Neutrophil (primary cell): ENCODE measurements at regions not wholly inside any gene's neighbourhood (a gene's known extent, or its start where the extent isn't known, plus 50 kb on each side); places are given as distances from the start of the nearest gene placed in this dataset.
"Not testable (repeated sequence)": the region's sequence is repeated elsewhere in the genome, so short reads cannot be mapped to it uniquely, and the experiment has no call there.

Source experiments
- H3K27ac ChIP-seq: fragments of 200-600 bp; sonication (generic); 2 replicates; pipeline ENCODE4 v1.5.1; 2016; ENCODE audit warnings: mild to moderate bottlenecking, moderate library complexity
- H3K27me3 ChIP-seq: fragments of 200-600 bp; sonication (generic); 2 replicates; pipeline ENCODE4 v1.6.0; 2016; ENCODE audit warnings: mild to moderate bottlenecking
- H3K36me3 ChIP-seq: fragments of 200-600 bp; sonication (generic); 2 replicates; pipeline ENCODE4 v1.5.1; 2017
- H3K4me1 ChIP-seq, 2 experiments: fragments of 200-600 bp in 1 of 2; sonication (generic) in 1 of 2; 1 replicate in 1 of 2; 2 replicates in 1 of 2; pipeline versions ENCODE4 v1.5.1 to v1.6.1; 2013 to 2016; ENCODE audit warnings: low read depth in 1 of 2, low read length in 1 of 2, mild to moderate bottlenecking in 1 of 2, moderate library complexity in 1 of 2; ENCODE audit not compliant: control insufficient read depth in 1 of 2, insufficient read depth in 1 of 2
- H3K4me3 ChIP-seq, 2 experiments: fragments of 200-600 bp in 1 of 2; sonication (generic) in 1 of 2; 1 replicate in 1 of 2; 2 replicates in 1 of 2; pipeline ENCODE4 v1.5.1; 2013 to 2016; ENCODE audit warnings: low read depth in 1 of 2, low read length in 1 of 2, mild to moderate bottlenecking in 1 of 2, moderate library complexity in 1 of 2
- H3K9me3 ChIP-seq: fragments of 200-600 bp; sonication (generic); 2 replicates; pipeline ENCODE4 v1.5.1; 2016
- CTCF ChIP-seq: fragments of 200-600 bp; sonication (generic); IDR thresholded peaks from 2 replicates; pipeline ENCODE4 v1.5.1; 2016; ENCODE audit warnings: antibody characterized with exemption

DNA sequence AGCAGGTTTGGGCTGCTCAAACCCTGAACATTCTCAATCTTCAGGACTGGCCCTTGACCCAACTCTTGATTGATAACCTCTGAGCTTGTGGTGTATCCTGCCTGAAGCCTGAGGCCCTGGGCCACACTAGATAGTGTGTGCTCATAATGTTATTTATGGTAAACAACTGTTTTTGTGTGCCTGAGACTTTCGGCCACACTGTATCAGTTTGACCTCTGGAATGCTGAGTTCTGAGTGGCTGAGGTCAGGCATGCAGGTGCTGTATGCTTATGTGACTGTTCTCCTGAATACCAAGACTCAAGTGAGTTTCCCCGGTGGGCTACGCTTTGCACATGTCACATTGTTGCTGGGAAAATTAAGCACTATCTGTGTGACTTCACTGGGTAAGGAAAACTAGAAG is 82.2 kb upstream of the RMP24 start:
- Histone ChIP-seq H3K9me3 (no peaks in the 10 kb centered on the region), H3K4me3 (no peak overlapping the region), H3K4me1 (no peaks in the 10 kb centered on the region), H3K27me3 (no peaks in the 10 kb centered on the region), H3K36me3 (no peaks in the 10 kb centered on the region), H3K27ac (no peak overlapping the region)
- TF ChIP-seq CTCF = no peak

DNA sequence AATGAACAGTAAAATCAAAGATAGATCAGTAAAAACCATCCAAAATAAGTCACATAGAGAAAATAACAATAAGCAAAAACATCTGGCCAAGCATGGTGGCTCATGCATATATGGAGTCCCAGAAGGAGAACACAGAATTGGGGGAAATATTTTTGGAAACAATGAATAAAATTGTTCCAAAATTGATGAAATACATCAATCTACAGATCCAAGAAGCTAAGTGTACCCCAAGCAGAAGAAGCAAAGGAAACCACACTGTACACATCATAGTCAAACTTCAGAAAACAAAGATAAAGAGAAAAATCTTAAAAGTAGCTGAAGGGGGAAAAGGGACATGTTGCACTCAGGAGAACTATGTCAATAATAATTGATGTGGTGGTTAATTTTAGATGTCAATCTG is 80.4 kb upstream of the RMP24 start:
- TF ChIP-seq CTCF = no peak
- Histone ChIP-seq H3K4me3 (no peak overlapping the region), H3K36me3 (no peaks in the 10 kb centered on the region), H3K9me3 (no peaks in the 10 kb centered on the region), H3K27ac (no peak overlapping the region), H3K27me3 (no peaks in the 10 kb centered on the region), H3K4me1 (no peaks in the 10 kb centered on the region)

DNA sequence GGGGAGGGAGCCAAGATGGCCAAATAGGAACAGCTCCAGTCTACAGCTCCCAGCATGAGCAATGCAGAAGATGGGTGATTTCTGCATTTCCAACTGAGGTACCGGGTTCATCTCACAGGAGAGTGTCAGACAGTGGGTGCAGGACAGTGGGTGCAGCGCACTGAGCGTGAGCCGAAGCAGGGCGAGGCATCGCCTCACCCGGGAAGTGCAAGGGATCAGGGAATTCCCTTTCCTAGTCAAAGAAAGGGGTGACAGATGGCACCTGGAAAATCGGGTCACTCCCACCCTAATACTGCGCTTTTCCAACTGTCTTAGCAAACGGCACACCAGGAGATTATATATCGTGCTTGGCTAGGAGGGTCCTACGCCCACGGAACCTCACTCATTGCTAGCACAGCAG is 75.0 kb upstream of the RMP24 start:
- not testable (repeated sequence) for H3K4me3 ChIP-seq, H3K27me3 ChIP-seq, H3K36me3 ChIP-seq, H3K9me3 ChIP-seq, H3K27ac ChIP-seq, H3K4me1 ChIP-seq

DNA sequence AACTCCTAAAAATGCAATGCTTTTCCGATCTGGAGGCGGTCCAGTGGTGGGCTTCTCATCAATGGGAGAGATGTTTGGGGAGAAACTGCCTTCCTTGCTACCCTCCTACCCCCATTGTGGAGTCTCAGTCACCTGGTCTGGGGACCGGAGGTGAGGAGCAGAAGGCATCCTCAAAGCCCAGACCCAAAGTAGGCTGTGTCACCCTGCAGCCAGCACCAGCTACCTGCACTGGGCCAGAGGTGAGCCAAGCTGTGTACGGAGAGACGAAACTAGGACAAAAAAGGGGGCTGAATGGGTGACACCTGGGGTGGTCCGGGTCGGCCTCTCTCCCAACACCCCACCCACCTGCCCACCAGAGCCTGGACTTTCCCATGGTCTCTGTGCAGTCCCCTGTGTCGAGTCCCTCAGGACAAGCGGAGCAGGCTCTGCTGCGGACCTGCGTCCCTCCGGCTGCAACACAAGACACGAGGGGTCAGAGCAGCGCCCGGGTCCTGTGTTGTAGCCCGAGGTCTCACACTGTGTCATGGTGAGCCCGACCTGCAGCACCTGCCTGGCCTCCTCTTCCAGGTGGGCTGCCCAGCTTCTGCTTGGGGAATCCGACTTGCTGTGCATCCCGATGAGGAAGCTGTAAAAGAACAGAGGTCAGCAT is 68.0 kb upstream of the RMP24 start:
- Histone ChIP-seq H3K27me3 (no peaks in the 10 kb centered on the region), H3K9me3 (no peaks in the 10 kb centered on the region), H3K4me1 (no peaks in the 10 kb centered on the region), H3K27ac (no peak overlapping the region), H3K4me3 (no peak overlapping the region), H3K36me3 (no peaks in the 10 kb centered on the region)
- TF ChIP-seq CTCF = no peak

GRCh38 chr18:35905436-35905835 is 67.0 kb upstream of the RMP24 start:
- no peak overlapping the region for H3K27ac ChIP-seq
- H3K4me3 ChIP-seq = no peak overlapping the region
- no peaks in the 10 kb centered on the region for H3K9me3 ChIP-seq
- no peaks in the 10 kb centered on the region for H3K4me1 ChIP-seq
- no peaks in the 10 kb centered on the region for H3K27me3 ChIP-seq
- no peaks in the 10 kb centered on the region for H3K36me3 ChIP-seq
- no peak for TF ChIP-seq CTCF

GRCh38 chr18:35906291-35906690 is 66.2 kb upstream of the RMP24 start:
- not testable (repeated sequence) for H3K4me1 ChIP-seq, H3K27me3 ChIP-seq, H3K4me3 ChIP-seq, H3K9me3 ChIP-seq, H3K36me3 ChIP-seq, H3K27ac ChIP-seq

- no peaks in the 10 kb centered on the region for H3K27me3 ChIP-seq
- no peaks in the 10 kb centered on the region for H3K9me3 ChIP-seq
- no peaks in the 10 kb centered on the region for H3K36me3 ChIP-seq
- TF ChIP-seq CTCF = no peak
- H3K27ac ChIP-seq = no peak overlapping the region
- H3K4me1 ChIP-seq = no peaks in the 10 kb centered on the region
- no peak overlapping the region for H3K4me3 ChIP-seq
Measured at GRCh38 chr18:35910327-35910726, 62.2 kb upstream of the RMP24 start.
